Body of pancreas (tissue), 4 donors: ENCODE measurements at regions not wholly inside any gene's neighbourhood (a gene's known extent, or its start where the extent isn't known, plus 50 kb on each side); places are given as distances from the start of the nearest gene placed in this dataset.

Experiments used
- CTCF ChIP-seq, 7 experiments: fragments of 450-650 bp in 4 of 7; fragments of 200-600 bp in 3 of 7; sonication (generic) in 3 of 7; IDR thresholded peaks; one replicate each; pipeline ENCODE4 v1.5.1; 2016 to 2019; ENCODE audit warnings: antibody characterized with exemption in 7 of 7
- POLR2A ChIP-seq, 3 donors: fragments of 450-650 bp; IDR thresholded peaks; one replicate each; pipeline ENCODE4 v1.6.1; 2016; ENCODE audit warnings: antibody characterized with exemption in 3 of 3, mild to moderate bottlenecking in 2 of 3

- TF ChIP-seq CTCF (IDR thresholded peaks at IDR 0.05) (no peak), POLR2A (IDR thresholded peaks at IDR 0.05) (no peak)
Observed at GRCh38 chr18:1511619-1512311, 607.1 kb downstream of the ADCYAP1 start.
